ENCODE measurements at regions not wholly inside any gene's neighbourhood (a gene's known extent, or its start where the extent isn't known, plus 50 kb on each side); places are given as distances from the start of the nearest gene placed in this dataset.
A peak's percentile ranks its signal among the peaks of the same experiment; 100 is the strongest.

GRCh38 chr16:87209808-87210512 lies 107.2 kb downstream of the C16orf95 start (continued):
- TF ChIP-seq ZNF311 (tag by site-specific recombination; IDR thresholded peaks at IDR 0.05; ENCODE audit: borderline replicate concordance) (peak; percentile 73; the same call in 1 of the 2 replicates), ZNF398 (tag by site-specific recombination; IDR thresholded peaks at IDR 0.05) (peak; percentile 32; the same call in 1 of the 2 replicates), YY2 (tag by site-specific recombination; IDR thresholded peaks at IDR 0.05) (peak; percentile 76), ZNF239 (tag by site-specific recombination; IDR thresholded peaks at IDR 0.05) (0 out of 2 replicates have a peak, but pooled peaks have one; percentile 44), HOXC10 (CRISPR knock-in tag; IDR thresholded peaks at IDR 0.05) (no peak), ZNF169 (tag by site-specific recombination; IDR thresholded peaks at IDR 0.05) (peak; percentile 73; the same call in 1 of the 2 replicates), ZNF148 (tag by site-specific recombination; IDR thresholded peaks at IDR 0.05; ENCODE audit: borderline replicate concordance) (peak; percentile 77; the same call in 1 of the 2 replicates), ZNF157 (tag by site-specific recombination; IDR thresholded peaks at IDR 0.05) (0 out of 2 replicates have a peak, but pooled peaks have one; percentile 47), ZNF248 (tag by site-specific recombination; IDR thresholded peaks at IDR 0.05) (peak; percentile 71; the same call in 1 of the 2 replicates)

- H3K4me3 ChIP-seq (ENCODE audit: low read depth, low read length), result no peak overlapping the region
- TF ChIP-seq ZNF701 (tag by site-specific recombination; IDR thresholded peaks at IDR 0.05), result no peak
- no peak for TF ChIP-seq ZNF473 (tag by site-specific recombination; IDR thresholded peaks at IDR 0.05)
- TF ChIP-seq ZNF513 (tag by site-specific recombination; IDR thresholded peaks at IDR 0.05), result peak; percentile 50; the same call in 1 of the 2 replicates
- no peak overlapping the region for H3K27ac ChIP-seq (ENCODE audit: extremely low read depth, low read depth, low read length)
- ChIA-PET POLR2A (no interaction called here), CTCF (no interaction called here)
- H3K4me1 ChIP-seq (ENCODE audit: control insufficient read depth, insufficient read depth, low read length), result no peaks in the 10 kb centered on the region
- no peaks in the 10 kb centered on the region; a peak in 1 of 3 replicates for H3K36me3 ChIP-seq (ENCODE audit: control insufficient read depth in 2 of 2, insufficient read depth in 1 of 2, low read length in 2 of 2)
- H3K9me3 ChIP-seq (ENCODE audit: control insufficient read depth, insufficient read depth, low read depth, low read length), result no peaks in the 10 kb centered on the region
Measured at GRCh38 chr16:87210894-87211293, 106.3 kb downstream of the C16orf95 start.

- no peaks in the 10 kb centered on the region; a peak in 1 of 3 replicates for H3K36me3 ChIP-seq (ENCODE audit: control insufficient read depth in 2 of 2, insufficient read depth in 1 of 2, low read length in 2 of 2)
- H3K9me3 ChIP-seq (ENCODE audit: control insufficient read depth, insufficient read depth, low read depth, low read length), result no peaks in the 10 kb centered on the region
- no peak overlapping the region for H3K4me3 ChIP-seq (ENCODE audit: low read depth, low read length)
- POLR2A ChIA-PET, result no interaction called here
- no peaks in the 10 kb centered on the region for H3K4me1 ChIP-seq (ENCODE audit: control insufficient read depth, insufficient read depth, low read length)
- no peak overlapping the region for H3K27ac ChIP-seq (ENCODE audit: extremely low read depth, low read depth, low read length)
- CTCF ChIA-PET, result interaction anchor here (0.9 to 1.0 kb wide), 2 partner anchors 10 to 135 kb away, joined by 3 read pairs; no protein-coding TSS in a partner anchor
- TF ChIP-seq ZNF214 (tag by site-specific recombination; IDR thresholded peaks at IDR 0.05; ENCODE audit: borderline replicate concordance), result no peak
- TF ChIP-seq ZNF23 (tag by site-specific recombination; IDR thresholded peaks at IDR 0.05; ENCODE audit: borderline replicate concordance), result no peak
- TF ChIP-seq PRDM2 (tag by site-specific recombination; IDR thresholded peaks at IDR 0.05; ENCODE audit: borderline replicate concordance), result no peak
- TF ChIP-seq ZNF768 (tag by site-specific recombination; IDR thresholded peaks at IDR 0.05), result no peak
- no peak for TF ChIP-seq ZNF335 (tag by site-specific recombination; conservative IDR thresholded peaks at IDR 0.05)
- no peak for TF ChIP-seq ZNF645 (tag by site-specific recombination; IDR thresholded peaks at IDR 0.05)
- TF ChIP-seq ZNF174 (tag by site-specific recombination; IDR thresholded peaks at IDR 0.05), result no peak
Measured at GRCh38 chr16:87212026-87212425, 105.2 kb downstream of the C16orf95 start.
